ENCODE measurements at regions not wholly inside any gene's neighbourhood (a gene's known extent, or its start where the extent isn't known, plus 50 kb on each side); places are given as distances from the start of the nearest gene placed in this dataset.
"Not testable (repeated sequence)": the region's sequence is repeated elsewhere in the genome, so short reads cannot be mapped to it uniquely, and the experiment has no call there.

GRCh38 chr6:88417361-88417760 lies 251.2 kb upstream of the CNR1 start:
- TF ChIP-seq CTCF (conservative IDR thresholded peaks at IDR 0.05); EZH2 (IDR thresholded peaks at IDR 0.05; ENCODE audit: low read depth): not testable (repeated sequence)
